ENCODE measurements at regions not wholly inside any gene's neighbourhood (a gene's known extent, or its start where the extent isn't known, plus 50 kb on each side); places are given as distances from the start of the nearest gene placed in this dataset.

DNA sequence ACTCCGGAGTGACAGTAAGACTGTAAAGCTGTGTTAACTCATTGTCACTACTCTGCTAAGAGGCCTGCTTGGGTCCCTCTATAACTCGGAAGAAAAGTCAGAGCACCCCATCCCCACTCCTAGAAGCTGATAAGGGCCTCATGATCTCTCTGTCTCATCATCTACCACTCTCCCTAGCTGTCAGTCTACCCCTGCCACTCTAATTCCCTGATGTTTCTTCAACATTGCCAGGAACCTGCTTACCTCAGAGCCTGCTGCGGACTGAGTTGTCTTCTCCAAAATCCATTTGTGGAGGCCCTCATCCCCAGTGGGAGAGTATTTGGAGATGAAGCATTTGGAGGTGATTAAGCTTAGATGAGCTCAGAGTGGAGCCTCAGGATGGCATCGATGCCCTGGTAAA is 1092.2 kb downstream of the TBC1D22A start:
- TF ChIP-seq CTCF (conservative IDR thresholded peaks at IDR 0.05; ENCODE audit: low read depth, low read length) (no peak), RAD21 (IDR thresholded peaks at IDR 0.05; ENCODE audit: low read length) (no peak), FOS (IDR thresholded peaks at IDR 0.05; ENCODE audit: low read depth, low read length) (no peak), CEBPB (IDR thresholded peaks at IDR 0.05; ENCODE audit: low read depth, low read length) (no peak), POLR2A (IDR thresholded peaks at IDR 0.05; ENCODE audit: low read depth, low read length) (no peak), MXI1 (IDR thresholded peaks at IDR 0.05; ENCODE audit: borderline replicate concordance, low read depth, low read length) (no peak), RCOR1 (IDR thresholded peaks at IDR 0.05; ENCODE audit: insufficient replicate concordance, low read length) (no peak), MAFK (IDR thresholded peaks at IDR 0.05; ENCODE audit: low read depth, low read length) (no peak), SMC3 (IDR thresholded peaks at IDR 0.05; ENCODE audit: low read depth, low read length) (no peak), BHLHE40 (IDR thresholded peaks at IDR 0.05; ENCODE audit: low read depth, low read length) (no peak), RFX5 (IDR thresholded peaks at IDR 0.05; ENCODE audit: low read depth, low read length) (no peak), ELK1 (IDR thresholded peaks at IDR 0.05; ENCODE audit: borderline replicate concordance, low read depth, low read length) (no peak), NFE2L2 (IDR thresholded peaks at IDR 0.05; ENCODE audit: low read depth, low read length) (no peak)
- TF ChIP-seq, protein P1, sequence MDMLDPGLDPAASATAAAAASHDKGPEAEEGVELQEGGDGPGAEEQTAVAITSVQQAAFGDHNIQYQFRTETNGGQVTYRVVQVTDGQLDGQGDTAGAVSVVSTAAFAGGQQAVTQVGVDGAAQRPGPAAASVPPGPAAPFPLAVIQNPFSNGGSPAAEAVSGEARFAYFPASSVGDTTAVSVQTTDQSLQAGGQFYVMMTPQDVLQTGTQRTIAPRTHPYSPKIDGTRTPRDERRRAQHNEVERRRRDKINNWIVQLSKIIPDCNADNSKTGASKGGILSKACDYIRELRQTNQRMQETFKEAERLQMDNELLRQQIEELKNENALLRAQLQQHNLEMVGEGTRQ (IDR thresholded peaks at IDR 0.05; ENCODE audit: low read depth, low read length) = no peak

Measured in IMR-90 (cell line).